Liver (tissue), 8 donors: ENCODE measurements at regions not wholly inside any gene's neighbourhood (a gene's known extent, or its start where the extent isn't known, plus 50 kb on each side); places are given as distances from the start of the nearest gene placed in this dataset.

Experiments
- DNase-seq: peaks from one replicate; pipeline ENCODE4 v3.0.0-alpha.2; 2017; ENCODE audit warnings: low spot score
- H3K27ac ChIP-seq, 2 donors: one replicate each; pipeline ENCODE4 v1.7.0; 2013; ENCODE audit warnings: inconsistent platforms in 2 of 2, low read length in 2 of 2, control low read depth in 1 of 2, low read depth in 1 of 2, mild to moderate bottlenecking in 1 of 2
- H3K27me3 ChIP-seq, 4 donors: one replicate each; pipeline versions ENCODE4 v1.6.1 to v1.7.0; 2013; ENCODE audit warnings: low read length in 3 of 4, inconsistent platforms in 1 of 4, mild to moderate bottlenecking in 1 of 4, moderate library complexity in 1 of 4; ENCODE audit not compliant: control insufficient read depth in 4 of 4, insufficient read depth in 4 of 4
- H3K36me3 ChIP-seq, 4 donors: one replicate each; pipeline versions ENCODE4 v1.6.1 to v1.7.0; 2013; ENCODE audit warnings: low read length in 3 of 4, mild to moderate bottlenecking in 3 of 4, low read depth in 1 of 4, moderate library complexity in 1 of 4; ENCODE audit not compliant: control insufficient read depth in 4 of 4, insufficient read depth in 3 of 4
- H3K4me1 ChIP-seq, 4 donors: one replicate each; pipeline versions ENCODE4 v1.6.1 to v1.7.0; 2013; ENCODE audit warnings: low read length in 3 of 4, mild to moderate bottlenecking in 3 of 4, moderate library complexity in 1 of 4; ENCODE audit not compliant: control insufficient read depth in 4 of 4, insufficient read depth in 4 of 4
- H3K4me3 ChIP-seq, 3 donors: one replicate each; pipeline versions ENCODE4 v1.6.1 to v1.7.0; 2013; ENCODE audit warnings: low read length in 3 of 3, control low read depth in 1 of 3, low read depth in 1 of 3, mild to moderate bottlenecking in 1 of 3
- H3K9ac ChIP-seq, 2 donors: one replicate each; pipeline ENCODE4 v1.7.0; 2013; ENCODE audit warnings: low read length in 2 of 2, mild to moderate bottlenecking in 2 of 2, moderate library complexity in 2 of 2, control low read depth in 1 of 2, low read depth in 1 of 2
- H3K9me3 ChIP-seq, 4 donors: one replicate each; pipeline versions ENCODE4 v1.6.1 to v1.7.0; 2013; ENCODE audit warnings: low read length in 3 of 4; ENCODE audit not compliant: control insufficient read depth in 4 of 4
- ATF3 ChIP-seq: IDR thresholded peaks from 2 replicates; pipeline ENCODE4 v1.6.1; 2016; ENCODE audit warnings: antibody characterized with exemption
- CTCF ChIP-seq: fragments of 150-350 bp; IDR thresholded peaks from 2 replicates; pipeline ENCODE4 v1.5.1; 2017; ENCODE audit warnings: improper control_type of control experiment, low read depth, low read length; ENCODE audit not compliant: missing input control
- EGR1 ChIP-seq, 2 donors: IDR thresholded peaks; 2 replicates each; pipeline ENCODE4 v1.6.1; 2016 to 2018; ENCODE audit warnings: antibody characterized with exemption in 2 of 2, low read depth in 2 of 2
- FOXA1 ChIP-seq: IDR thresholded peaks from 2 replicates; pipeline ENCODE4 v1.6.1; 2016; ENCODE audit warnings: antibody characterized with exemption
- FOXA2 ChIP-seq: IDR thresholded peaks from 2 replicates; pipeline ENCODE4 v1.6.1; 2016; ENCODE audit warnings: antibody characterized with exemption
- GABPA ChIP-seq, 2 donors: IDR thresholded peaks in 1 of 2; conservative IDR thresholded peaks in 1 of 2; 2 replicates each; pipeline ENCODE4 v1.6.1; 2016; ENCODE audit warnings: antibody characterized with exemption in 2 of 2, mild to moderate bottlenecking in 1 of 2, moderate library complexity in 1 of 2
- HNF4A ChIP-seq, 2 donors: conservative IDR thresholded peaks; 2 replicates each; pipeline ENCODE4 v1.6.1; 2016; ENCODE audit warnings: antibody characterized with exemption in 2 of 2, mild to moderate bottlenecking in 2 of 2
- HNF4G ChIP-seq: IDR thresholded peaks from 2 replicates; pipeline ENCODE4 v1.6.1; 2016; ENCODE audit warnings: antibody characterized with exemption
- JUND ChIP-seq, 2 donors: IDR thresholded peaks; 2 replicates each; pipeline ENCODE4 v1.6.1; 2016; ENCODE audit warnings: antibody characterized with exemption in 2 of 2
- MAX ChIP-seq: IDR thresholded peaks from 2 replicates; pipeline ENCODE4 v1.6.1; 2016; ENCODE audit warnings: antibody characterized with exemption
- NR2F2 ChIP-seq: IDR thresholded peaks from 2 replicates; pipeline ENCODE4 v1.6.1; 2016; ENCODE audit warnings: antibody characterized with exemption
- RAD21 ChIP-seq, 2 donors: IDR thresholded peaks; 2 replicates each; pipeline ENCODE4 v1.6.1; 2016; ENCODE audit warnings: antibody characterized with exemption in 2 of 2, mild to moderate bottlenecking in 2 of 2
- REST ChIP-seq: IDR thresholded peaks from 2 replicates; pipeline ENCODE4 v1.6.1; 2016; ENCODE audit warnings: antibody characterized with exemption, mild to moderate bottlenecking
- RXRA ChIP-seq, 2 donors: IDR thresholded peaks; 2 replicates each; pipeline ENCODE4 v1.6.1; 2017 to 2018; ENCODE audit warnings: antibody characterized with exemption in 2 of 2, mild to moderate bottlenecking in 1 of 2
- SP1 ChIP-seq: IDR thresholded peaks from 2 replicates; pipeline ENCODE4 v1.6.1; 2018; ENCODE audit warnings: antibody characterized with exemption, mild to moderate bottlenecking
- TAF1 ChIP-seq: conservative IDR thresholded peaks from 2 replicates; pipeline ENCODE4 v1.6.1; 2016; ENCODE audit warnings: antibody characterized with exemption, mild to moderate bottlenecking
- YY1 ChIP-seq: IDR thresholded peaks from 2 replicates; pipeline ENCODE4 v1.6.1; 2016; ENCODE audit warnings: antibody characterized with exemption, mild to moderate bottlenecking
- ZBTB33 ChIP-seq: IDR thresholded peaks from 2 replicates; pipeline ENCODE4 v1.6.1; 2016; ENCODE audit warnings: antibody characterized with exemption
- WGBS: extraction: QIAGEN DNeasy Blood & Tissue Kit; methylation state at CpG from one replicate; pipeline ENCODE4 v1.1.7; 2013; 5-methylcytosine and 5-hydroxymethylcytosine counted together
- donor health status: healthy.
- donor health status: healthy.
- donor health status: healthy.
- donor health status: healthy.
- donor health status: healthy.

- TF ChIP-seq NR2F2 (no peak), CTCF (no peak), TAF1 (no peak), HNF4G (no peak), ZBTB33 (no peak), FOXA1 (no peak), SP1 (no peak), EGR1 (IDR thresholded peaks at IDR 0.05; ENCODE audit: low read depth in 2 of 2) (no peak), ATF3 (no peak), JUND (IDR thresholded peaks at IDR 0.05) (no peak), MAX (no peak), HNF4A (conservative IDR thresholded peaks at IDR 0.05) (no peak), REST (no peak), FOXA2 (no peak), RAD21 (IDR thresholded peaks at IDR 0.05) (no peak), RXRA (IDR thresholded peaks at IDR 0.05) (no peak), GABPA (IDR thresholded peaks at IDR 0.05 in 1 of 2, conservative IDR thresholded peaks at IDR 0.05 in 1 of 2) (no peak), YY1 (no peak)
- Histone ChIP-seq H3K36me3 (no peaks in the 10 kb centered on the region), H3K4me1 (no peaks in the 10 kb centered on the region), H3K27ac (no peak overlapping the region), H3K9ac (no peak overlapping the region), H3K4me3 (no peak overlapping the region), H3K27me3 (no peaks in the 10 kb centered on the region), H3K9me3 (no peaks in the 10 kb centered on the region)
- WGBS: 48% methylated on average over 1 of the region's 1 CpG
- no peak for DNase-seq
Measured at GRCh38 chr4:106869551-106869950, 166.6 kb downstream of the DKK2 start.
